NCI-H2196 treated with DMSO at 0.1 percent for 48 hours (cell line): ENCODE measurements at regions not wholly inside any gene's neighbourhood (a gene's known extent, or its start where the extent isn't known, plus 50 kb on each side); places are given as distances from the start of the nearest gene placed in this dataset.

Experiments used
- DNase-seq: peaks from one replicate; lab custom pipeline; 2025; ENCODE audit not compliant: unreplicated experiment; lab: John Stamatoyannopoulos, UW

- no peak for DNase-seq
These were observed 60.0 kb downstream of the ING1 start for GRCh38 chr13:110773480-110773879.

DNA sequence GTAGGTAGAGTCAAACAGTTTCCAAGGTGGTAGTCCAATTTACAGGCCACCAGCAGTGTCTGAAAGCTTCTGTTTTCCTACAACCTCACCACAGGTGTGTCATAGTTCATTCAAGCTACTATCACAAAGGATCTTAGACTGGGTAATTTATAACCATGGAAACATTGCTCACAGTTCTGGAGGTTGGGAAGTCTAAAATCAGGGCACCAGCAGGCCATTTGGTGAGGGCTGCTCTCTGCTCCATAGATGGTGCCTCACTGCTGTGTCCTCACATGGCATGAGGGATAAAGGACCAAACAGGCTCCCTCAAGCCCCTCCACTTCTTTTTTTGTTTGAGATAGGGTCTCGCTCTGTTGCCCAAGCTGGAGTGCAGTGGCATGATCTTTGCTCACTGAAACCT, 60.6 kb downstream of the ING1 start:
- no peak for DNase-seq

DNA sequence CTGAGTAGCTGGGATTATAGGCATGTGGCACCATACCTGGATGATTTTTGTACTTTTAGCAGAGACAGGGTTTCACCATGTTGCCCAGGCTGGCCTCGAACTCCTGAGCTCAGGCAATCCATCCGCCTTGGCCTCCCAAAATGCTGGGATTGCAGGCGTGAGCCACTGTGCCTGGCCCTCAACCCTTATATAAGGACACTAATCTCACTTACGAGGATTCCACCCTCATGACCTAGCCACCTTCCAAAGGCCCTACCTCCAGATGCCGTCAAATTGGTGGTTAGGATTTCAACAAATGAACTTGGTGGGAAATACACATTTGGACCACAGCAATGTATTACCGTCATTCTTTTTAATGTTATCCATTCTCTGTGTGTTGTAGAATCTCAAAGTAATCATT, 61.0 kb downstream of the ING1 start:
- DNase-seq: no peak

DNA sequence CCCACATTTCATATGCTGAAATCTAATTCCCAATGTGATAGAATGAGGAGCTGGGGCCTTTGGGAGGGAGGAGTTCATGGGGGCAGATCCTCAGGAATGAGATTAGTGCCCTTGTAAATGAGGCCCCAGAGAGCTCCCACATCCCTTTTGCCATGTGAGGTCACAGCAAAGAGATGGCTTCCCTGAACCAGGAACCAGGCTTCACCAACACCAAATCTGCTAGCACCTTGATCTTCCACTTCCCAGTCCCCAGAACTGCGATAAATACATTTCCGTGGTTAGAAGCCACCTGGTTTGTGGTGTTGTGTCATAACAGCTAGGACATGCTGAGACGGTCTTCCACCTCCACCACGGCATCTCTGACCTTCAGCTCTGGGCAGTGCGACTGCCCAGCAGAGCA, 62.1 kb downstream of the ING1 start:
- no peak for DNase-seq

GRCh38 chr13:110777251-110777820, 63.8 kb downstream of the ING1 start:
- DNase-seq: no peak

DNA sequence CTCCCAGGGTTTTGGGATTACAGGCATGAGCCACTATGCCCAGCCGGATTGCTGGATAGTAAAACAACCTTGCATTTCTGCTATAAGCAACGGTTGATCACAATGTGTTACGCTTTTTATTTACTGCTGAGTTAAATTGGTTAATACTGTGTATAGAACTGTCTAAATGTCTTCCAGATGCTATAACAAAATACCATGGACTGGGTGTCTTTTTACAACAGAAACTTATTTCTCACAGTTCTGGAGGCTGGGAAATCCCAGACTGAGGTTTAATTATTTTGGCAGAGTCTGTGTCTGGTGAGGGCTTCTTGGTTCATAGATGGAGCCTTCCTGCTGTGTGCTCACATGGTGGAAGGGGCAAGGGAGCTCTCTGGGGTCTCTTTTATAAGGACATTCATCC, 65.5 kb downstream of the ING1 start:
- DNase-seq: no peak

DNA sequence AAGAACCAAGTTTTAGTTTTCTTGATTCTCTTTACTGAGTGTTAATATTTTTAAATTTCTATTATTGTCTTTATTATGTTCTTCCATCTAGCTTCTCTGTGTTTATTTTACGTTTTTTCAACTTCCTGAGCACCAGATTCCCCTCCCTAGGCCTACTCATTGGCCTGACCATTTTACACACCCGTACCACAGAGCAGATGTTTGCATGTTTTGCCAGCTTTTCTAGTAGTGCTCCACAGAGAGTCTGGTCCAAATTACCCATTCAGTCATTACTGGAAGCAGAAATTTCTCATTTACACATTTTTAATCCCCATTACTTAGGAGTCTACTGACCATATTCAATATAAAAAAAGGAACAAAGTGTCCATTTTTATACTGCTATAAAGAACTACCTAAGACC, 66.9 kb downstream of the ING1 start:
- no peak for DNase-seq

- no peak for DNase-seq
These were observed 68.7 kb downstream of the ING1 start for GRCh38 chr13:110782185-110782584.

- no peak for DNase-seq
These were observed 71.2 kb downstream of the ING1 start for GRCh38 chr13:110784704-110785103.

DNA sequence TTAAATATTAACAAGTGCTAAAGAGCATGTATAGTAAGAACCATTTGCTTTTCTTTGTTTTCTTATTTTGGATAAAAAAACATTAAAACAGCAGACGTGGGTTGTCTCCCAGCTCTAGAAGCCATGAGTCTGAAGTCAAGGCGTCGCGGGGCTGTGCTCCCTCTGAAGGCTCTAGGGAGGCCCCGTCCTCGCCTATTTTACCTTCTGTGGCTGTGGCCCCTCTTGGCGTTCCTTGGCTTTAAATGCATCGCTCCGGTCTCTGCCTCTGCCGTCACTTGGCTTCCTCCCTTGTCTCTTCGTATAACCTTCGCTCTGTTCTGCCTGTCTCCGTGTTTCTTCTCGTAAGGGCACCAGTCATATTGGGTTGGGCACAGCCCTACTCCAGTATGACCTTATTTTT, 75.3 kb downstream of the ING1 start:
- DNase-seq: no peak

- DNase-seq: no peak
These were observed 76.4 kb downstream of the ING1 start for GRCh38 chr13:110789871-110790270.

DNA sequence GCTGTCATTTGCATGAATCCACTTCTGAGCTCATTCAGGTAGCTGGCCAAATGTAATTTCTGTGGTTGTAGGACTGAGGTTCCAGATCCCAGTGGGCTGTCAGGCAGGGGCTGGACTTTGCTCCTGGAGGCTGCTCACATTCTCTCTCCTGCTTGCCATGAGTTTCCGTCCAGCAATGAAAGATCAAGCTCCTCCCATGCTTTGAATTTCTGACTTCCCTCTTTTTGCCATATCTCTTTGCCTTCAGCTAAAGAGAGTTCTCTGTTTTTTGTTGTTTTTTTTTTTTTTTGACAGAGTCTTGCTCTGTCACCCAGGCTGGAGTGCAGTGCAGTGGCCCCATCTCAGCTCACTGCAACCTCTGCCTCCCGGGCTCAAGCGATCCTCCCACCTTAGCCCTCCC, 76.9 kb downstream of the ING1 start:
- no peak for DNase-seq

- no peak for DNase-seq
These were observed 80.7 kb downstream of the ING1 start for GRCh38 chr13:110794209-110794608.

DNA sequence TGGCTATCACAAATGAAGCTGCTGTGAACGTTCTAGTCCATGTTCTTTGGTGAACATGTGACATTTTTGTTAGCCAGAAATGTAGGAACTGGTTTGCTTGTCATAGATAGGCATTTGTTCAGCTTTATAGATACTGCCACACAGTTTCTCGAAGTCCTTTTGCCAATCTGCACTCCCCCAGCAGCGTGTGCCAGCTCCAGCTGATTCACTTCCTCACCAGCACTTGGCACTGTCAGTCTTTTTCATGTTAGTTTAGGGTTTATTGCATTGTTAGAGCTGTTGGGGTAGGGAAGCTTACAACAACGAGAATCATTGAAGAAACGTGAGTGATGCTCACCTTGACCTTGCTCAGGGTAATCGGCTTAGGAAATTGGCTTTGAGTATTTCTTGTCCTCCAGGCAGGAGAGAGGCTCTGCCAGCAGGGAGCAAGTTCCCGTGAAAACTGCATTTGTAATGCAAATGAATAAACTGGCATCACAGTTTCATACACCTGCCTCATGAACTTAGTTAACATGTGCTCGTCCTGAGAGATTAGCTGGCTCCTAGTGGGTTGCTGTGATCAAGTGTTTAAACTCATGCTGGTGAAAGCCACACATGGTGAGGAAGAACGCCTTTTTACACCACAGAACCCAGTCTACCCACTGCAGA, 83.9 kb downstream of the ING1 start:
- DNase-seq: no peak

GRCh38 chr13:110798081-110798994, 84.8 kb downstream of the ING1 start:
- no peak for DNase-seq

DNA sequence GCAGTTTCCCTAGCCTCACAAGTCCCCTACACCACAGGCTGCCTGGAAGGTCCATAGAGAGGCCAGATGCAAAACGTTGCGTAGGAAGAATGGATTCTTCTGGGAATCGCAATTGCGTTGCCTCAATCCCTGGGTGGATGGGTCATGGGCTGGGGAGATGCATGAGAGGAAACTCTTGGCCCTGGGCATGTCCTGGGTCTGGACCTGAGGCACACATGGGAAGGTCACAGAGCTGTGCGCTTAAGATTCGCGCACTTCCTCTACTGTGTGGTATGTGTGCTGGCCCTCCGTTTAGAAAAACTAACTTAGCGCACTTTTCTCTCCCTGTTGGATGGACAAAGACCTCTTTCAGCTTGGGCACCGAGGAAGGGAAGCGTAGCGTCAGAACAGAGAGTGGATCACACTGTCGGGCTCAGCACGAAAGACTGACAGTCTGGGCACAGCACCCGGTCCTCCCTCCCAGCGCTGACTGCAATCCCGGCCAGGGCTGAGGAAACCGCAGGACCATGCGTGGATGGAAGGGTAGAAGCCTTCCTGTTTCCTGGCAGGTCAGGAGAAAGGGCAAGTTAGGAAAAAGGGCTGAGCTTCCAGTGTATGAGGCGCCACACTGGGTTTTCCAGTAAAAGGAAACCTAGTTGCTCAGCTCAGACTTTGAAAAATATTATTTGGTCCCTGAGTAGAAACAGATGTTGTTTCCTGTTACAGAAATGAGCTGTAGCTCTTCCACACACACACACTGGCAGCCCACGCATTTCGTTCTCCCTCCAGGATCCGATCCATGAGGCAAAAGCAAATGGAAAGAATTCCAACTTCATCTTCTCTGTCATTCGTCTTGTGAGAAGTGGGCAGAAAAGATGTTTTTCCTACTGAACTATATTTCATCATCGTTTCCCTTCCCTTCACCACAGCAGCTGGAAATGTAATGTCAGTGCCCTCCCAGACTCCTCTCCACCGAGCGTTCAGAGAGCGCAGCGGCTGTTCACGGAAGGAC, 86.0 kb downstream of the ING1 start:
- no peak for DNase-seq

GRCh38 chr13:110801044-110801443, 87.5 kb downstream of the ING1 start:
- DNase-seq: no peak

GRCh38 chr13:110802260-110802659, 88.8 kb downstream of the ING1 start:
- no peak for DNase-seq

GRCh38 chr13:110806636-110807035, 93.1 kb downstream of the ING1 start:
- DNase-seq: no peak

DNA sequence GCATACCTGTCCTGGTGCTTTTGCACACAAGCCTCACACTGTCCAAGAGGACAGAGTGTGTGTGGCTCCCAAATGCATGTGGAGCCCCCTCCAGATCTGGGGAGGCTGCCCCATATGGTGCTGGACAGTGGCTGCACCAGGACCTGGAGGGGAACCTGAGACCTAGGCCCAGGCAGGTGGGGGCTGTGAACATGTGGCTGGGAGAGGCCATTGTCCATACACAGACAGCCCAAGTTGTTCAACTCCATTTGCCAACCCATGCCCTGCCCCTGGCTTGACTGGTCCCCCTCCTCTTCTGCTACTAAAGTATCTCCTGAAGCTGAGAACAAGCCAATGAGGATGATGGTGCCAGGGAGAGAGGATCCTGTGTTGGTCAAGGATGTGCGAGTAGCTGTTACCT, 94.0 kb downstream of the ING1 start:
- no peak for DNase-seq

- no peak for DNase-seq
These were observed 94.6 kb downstream of the ING1 start for GRCh38 chr13:110808138-110808537.
